SK-N-SH (cell line): ENCODE measurements at regions not wholly inside any gene's neighbourhood (a gene's known extent, or its start where the extent isn't known, plus 50 kb on each side); places are given as distances from the start of the nearest gene placed in this dataset.

Experiments
- ELF1 ChIP-seq: IDR thresholded peaks from 2 replicates; pipeline ENCODE4 v1.4.0; 2012
- EP300 ChIP-seq, 2 experiments: IDR thresholded peaks; 2 replicates each; pipeline versions ENCODE4 v1.4.0 to v1.6.1; 2012; ENCODE audit warnings: borderline replicate concordance in 1 of 2, low read depth in 1 of 2, low read length in 1 of 2
- JUND ChIP-seq: IDR thresholded peaks from 2 replicates; pipeline ENCODE4 v1.4.0; 2012
- POLR2AphosphoS5 ChIP-seq: IDR thresholded peaks from 2 replicates; pipeline ENCODE4 v1.6.1; 2012; ENCODE audit warnings: low read depth, low read length
- RAD21 ChIP-seq: IDR thresholded peaks from 2 replicates; pipeline ENCODE4 v1.6.1; 2012; ENCODE audit warnings: mild to moderate bottlenecking, low read length
- REST ChIP-seq: IDR thresholded peaks from 2 replicates; pipeline ENCODE4 v1.6.1; 2012; ENCODE audit warnings: mild to moderate bottlenecking, low read depth, low read length, moderate library complexity
- SIN3A ChIP-seq: IDR thresholded peaks from 2 replicates; pipeline ENCODE4 v1.6.1; 2012; ENCODE audit warnings: low read depth, mild to moderate bottlenecking, low read length, moderate library complexity, borderline replicate concordance
- TAF1 ChIP-seq: IDR thresholded peaks from 2 replicates; pipeline ENCODE4 v1.6.1; 2012; ENCODE audit warnings: low read depth, mild to moderate bottlenecking, low read length, moderate library complexity, borderline replicate concordance
- TF ChIP-seq, protein P1 (sequence below): fragments of 200-600 bp; sonication (generic); IDR thresholded peaks from 2 replicates; pipeline ENCODE4 v1.6.1; 2017; ENCODE audit warnings: antibody characterized with exemption, mild to moderate bottlenecking, moderate library complexity
- TF ChIP-seq, protein P2 (sequence below): fragments of 150-350 bp; IDR thresholded peaks from 2 replicates; pipeline ENCODE4 v1.6.1; 2016; ENCODE audit warnings: mild to moderate bottlenecking, low read depth, low read length

DNA sequence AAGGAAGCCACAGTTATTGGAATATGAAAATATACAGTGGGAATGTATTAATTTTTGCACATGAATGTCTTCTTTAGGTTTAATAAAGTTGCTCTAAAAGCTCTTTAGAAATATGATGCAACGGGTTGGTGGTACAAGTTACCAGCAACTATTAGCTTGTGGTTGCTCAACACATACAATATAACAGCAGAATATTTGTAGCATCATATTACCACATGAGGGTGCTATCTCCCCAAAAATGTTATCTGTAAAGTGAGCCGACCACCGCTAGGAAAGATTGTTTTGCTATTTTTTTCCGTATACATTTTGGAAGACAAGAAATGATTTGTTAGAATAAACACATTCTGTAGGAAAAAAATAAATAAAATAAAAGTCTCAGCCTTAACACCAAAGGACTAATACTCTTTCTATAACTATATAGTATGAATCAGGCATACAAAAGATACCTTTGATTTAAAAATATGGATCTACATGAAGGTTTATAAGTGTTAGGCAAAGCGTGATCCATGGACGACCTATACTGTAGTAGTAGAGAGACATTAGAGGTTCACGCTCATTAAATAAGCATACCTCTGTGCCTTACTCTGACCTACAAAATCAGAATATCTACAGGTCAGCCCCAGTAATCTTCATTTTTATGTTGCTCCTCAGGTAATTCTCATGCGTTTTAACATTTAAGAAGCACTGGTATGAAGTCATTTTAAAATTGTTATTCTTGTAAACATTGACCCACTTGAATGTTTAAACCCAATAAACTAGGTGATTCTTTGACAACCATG, 1110.6 kb upstream of the ACVR2A start:
- TF ChIP-seq TAF1: no peak
- TF ChIP-seq, protein P1, sequence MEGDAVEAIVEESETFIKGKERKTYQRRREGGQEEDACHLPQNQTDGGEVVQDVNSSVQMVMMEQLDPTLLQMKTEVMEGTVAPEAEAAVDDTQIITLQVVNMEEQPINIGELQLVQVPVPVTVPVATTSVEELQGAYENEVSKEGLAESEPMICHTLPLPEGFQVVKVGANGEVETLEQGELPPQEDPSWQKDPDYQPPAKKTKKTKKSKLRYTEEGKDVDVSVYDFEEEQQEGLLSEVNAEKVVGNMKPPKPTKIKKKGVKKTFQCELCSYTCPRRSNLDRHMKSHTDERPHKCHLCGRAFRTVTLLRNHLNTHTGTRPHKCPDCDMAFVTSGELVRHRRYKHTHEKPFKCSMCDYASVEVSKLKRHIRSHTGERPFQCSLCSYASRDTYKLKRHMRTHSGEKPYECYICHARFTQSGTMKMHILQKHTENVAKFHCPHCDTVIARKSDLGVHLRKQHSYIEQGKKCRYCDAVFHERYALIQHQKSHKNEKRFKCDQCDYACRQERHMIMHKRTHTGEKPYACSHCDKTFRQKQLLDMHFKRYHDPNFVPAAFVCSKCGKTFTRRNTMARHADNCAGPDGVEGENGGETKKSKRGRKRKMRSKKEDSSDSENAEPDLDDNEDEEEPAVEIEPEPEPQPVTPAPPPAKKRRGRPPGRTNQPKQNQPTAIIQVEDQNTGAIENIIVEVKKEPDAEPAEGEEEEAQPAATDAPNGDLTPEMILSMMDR: peak; percentile 73
- no peak for TF ChIP-seq JUND
- no peak for TF ChIP-seq POLR2AphosphoS5
- no peak for TF ChIP-seq REST
- no peak for TF ChIP-seq ELF1
- TF ChIP-seq, protein P2, sequence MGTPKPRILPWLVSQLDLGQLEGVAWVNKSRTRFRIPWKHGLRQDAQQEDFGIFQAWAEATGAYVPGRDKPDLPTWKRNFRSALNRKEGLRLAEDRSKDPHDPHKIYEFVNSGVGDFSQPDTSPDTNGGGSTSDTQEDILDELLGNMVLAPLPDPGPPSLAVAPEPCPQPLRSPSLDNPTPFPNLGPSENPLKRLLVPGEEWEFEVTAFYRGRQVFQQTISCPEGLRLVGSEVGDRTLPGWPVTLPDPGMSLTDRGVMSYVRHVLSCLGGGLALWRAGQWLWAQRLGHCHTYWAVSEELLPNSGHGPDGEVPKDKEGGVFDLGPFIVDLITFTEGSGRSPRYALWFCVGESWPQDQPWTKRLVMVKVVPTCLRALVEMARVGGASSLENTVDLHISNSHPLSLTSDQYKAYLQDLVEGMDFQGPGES: no peak
- TF ChIP-seq RAD21: peak; percentile 78
- no peak for TF ChIP-seq EP300 (IDR thresholded peaks at IDR 0.05; ENCODE audit: borderline replicate concordance in 1 of 2, low read depth in 1 of 2, low read length in 1 of 2)
- TF ChIP-seq SIN3A: no peak
